Smooth muscle cell (in vitro differentiated cells): ENCODE measurements at regions not wholly inside any gene's neighbourhood (a gene's known extent, or its start where the extent isn't known, plus 50 kb on each side); places are given as distances from the start of the nearest gene placed in this dataset.

ENCODE experiments used
- DNase-seq: peaks from one replicate; lab custom pipeline; 2025; ENCODE audit not compliant: unreplicated experiment; lab: John Stamatoyannopoulos, UW
- H2AFZ ChIP-seq: fragments of 200-600 bp; sonication (generic); 2 replicates; pipeline ENCODE4 v1.6.0; 2016; ENCODE audit warnings: antibody characterized with exemption, low read depth, mild to moderate bottlenecking
- H3F3A ChIP-seq: fragments of 200-600 bp; sonication (generic); 2 replicates; pipeline ENCODE4 v1.6.0; 2017; ENCODE audit warnings: antibody characterized with exemption, low read depth
- H3K27ac ChIP-seq: fragments of 200-600 bp; sonication (generic); 2 replicates; pipeline ENCODE4 v1.5.1; 2016; ENCODE audit warnings: low read depth, mild to moderate bottlenecking
- H3K27me3 ChIP-seq: fragments of 200-600 bp; sonication (generic); 2 replicates; pipeline ENCODE4 v1.6.1; 2016; ENCODE audit warnings: low read depth, mild to moderate bottlenecking
- H3K36me3 ChIP-seq: fragments of 200-600 bp; sonication (generic); 2 replicates; pipeline ENCODE4 v1.5.1; 2016; ENCODE audit warnings: low read depth
- H3K4me1 ChIP-seq: fragments of 200-600 bp; sonication (generic); 2 replicates; pipeline ENCODE4 v1.5.1; 2016; ENCODE audit warnings: low read depth
- H3K4me2 ChIP-seq: fragments of 200-600 bp; sonication (generic); 2 replicates; pipeline ENCODE4 v1.6.0; 2016; ENCODE audit warnings: mild to moderate bottlenecking
- H3K4me3 ChIP-seq: fragments of 200-600 bp; sonication (generic); 2 replicates; pipeline ENCODE4 v1.5.1; 2016; ENCODE audit warnings: mild to moderate bottlenecking
- H3K79me2 ChIP-seq: fragments of 200-600 bp; sonication (generic); 2 replicates; pipeline ENCODE4 v1.6.0; 2016; ENCODE audit warnings: low read depth, mild to moderate bottlenecking
- H3K9ac ChIP-seq: fragments of 200-600 bp; sonication (generic); 2 replicates; pipeline ENCODE4 v1.6.0; 2016; ENCODE audit warnings: low read depth
- H3K9me3 ChIP-seq: fragments of 200-600 bp; sonication (generic); replicated peaks from 2 replicates; pipeline ENCODE4 v1.5.1; 2016; ENCODE audit warnings: low read depth
- H4K20me1 ChIP-seq: fragments of 200-600 bp; sonication (generic); 2 replicates; pipeline ENCODE4 v1.6.0; 2016; ENCODE audit warnings: low read depth
- WGBS: methylation state at CpG from one replicate; pipeline ENCODE4 v1.1.7; 2016; ENCODE audit warnings: low lambda C conversion rate; 5-methylcytosine and 5-hydroxymethylcytosine counted together
- TF ChIP-seq, protein P1 (sequence below): fragments of 200-600 bp; sonication (generic); IDR thresholded peaks from 2 replicates; pipeline ENCODE4 v1.5.1; 2017; ENCODE audit warnings: borderline replicate concordance, mild to moderate bottlenecking, antibody characterized with exemption; ENCODE audit not compliant: insufficient read depth, poor library complexity, severe bottlenecking

DNA sequence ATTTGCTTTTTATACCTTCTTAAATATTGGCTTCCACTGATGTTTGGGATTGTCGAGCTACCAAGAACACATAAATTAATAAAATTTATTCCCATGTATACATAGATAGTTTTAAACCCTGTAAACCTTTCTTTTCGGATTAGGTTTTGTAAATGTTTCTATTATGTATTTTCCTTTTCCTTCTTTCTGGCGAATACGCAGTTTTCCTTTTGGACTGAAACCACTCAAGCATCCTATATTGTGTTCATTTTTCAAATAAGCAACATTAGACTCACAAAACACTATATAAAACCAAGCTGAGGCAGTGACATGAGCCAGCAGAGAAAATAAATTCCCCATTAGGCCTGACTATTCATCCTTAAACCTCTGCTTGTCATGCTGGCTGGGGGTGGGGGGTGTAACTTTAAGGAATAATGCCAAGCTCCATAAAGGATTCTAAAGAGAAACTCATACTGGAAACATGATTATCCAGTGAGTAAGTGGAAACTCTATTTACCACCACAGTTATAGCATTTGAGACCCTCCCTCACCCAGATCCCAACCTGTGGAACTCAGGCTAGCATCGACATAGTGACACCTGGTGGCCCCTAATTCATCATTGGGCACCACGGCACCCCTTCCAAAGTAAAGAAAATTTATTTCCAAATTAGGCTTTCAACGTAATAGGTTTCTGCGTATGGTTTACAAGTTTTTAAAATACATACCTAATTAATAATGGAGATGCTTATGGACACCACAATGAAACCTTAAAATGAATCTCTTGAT is 86.5 kb upstream of the CELF2 start:
- DNase-seq, result no peak
- H2AFZ ChIP-seq, result no peak overlapping the region
- H3K36me3 ChIP-seq, result no peaks in the 10 kb centered on the region
- no peaks in the 10 kb centered on the region for H3K79me2 ChIP-seq
- H3K4me3 ChIP-seq, result no peak overlapping the region
- H3K4me1 ChIP-seq, result no peaks in the 10 kb centered on the region
- H3K9me3 ChIP-seq, result no peaks in the 10 kb centered on the region
- H4K20me1 ChIP-seq, result no peaks in the 10 kb centered on the region
- 86% methylated on average over 8 of the region's 8 CpGs for WGBS
- H3K27ac ChIP-seq, result no peak overlapping the region
- no peak overlapping the region for H3K4me2 ChIP-seq
- H3K27me3 ChIP-seq, result peaks cover 7% of the 10 kb centered on the region
- TF ChIP-seq, protein P1, sequence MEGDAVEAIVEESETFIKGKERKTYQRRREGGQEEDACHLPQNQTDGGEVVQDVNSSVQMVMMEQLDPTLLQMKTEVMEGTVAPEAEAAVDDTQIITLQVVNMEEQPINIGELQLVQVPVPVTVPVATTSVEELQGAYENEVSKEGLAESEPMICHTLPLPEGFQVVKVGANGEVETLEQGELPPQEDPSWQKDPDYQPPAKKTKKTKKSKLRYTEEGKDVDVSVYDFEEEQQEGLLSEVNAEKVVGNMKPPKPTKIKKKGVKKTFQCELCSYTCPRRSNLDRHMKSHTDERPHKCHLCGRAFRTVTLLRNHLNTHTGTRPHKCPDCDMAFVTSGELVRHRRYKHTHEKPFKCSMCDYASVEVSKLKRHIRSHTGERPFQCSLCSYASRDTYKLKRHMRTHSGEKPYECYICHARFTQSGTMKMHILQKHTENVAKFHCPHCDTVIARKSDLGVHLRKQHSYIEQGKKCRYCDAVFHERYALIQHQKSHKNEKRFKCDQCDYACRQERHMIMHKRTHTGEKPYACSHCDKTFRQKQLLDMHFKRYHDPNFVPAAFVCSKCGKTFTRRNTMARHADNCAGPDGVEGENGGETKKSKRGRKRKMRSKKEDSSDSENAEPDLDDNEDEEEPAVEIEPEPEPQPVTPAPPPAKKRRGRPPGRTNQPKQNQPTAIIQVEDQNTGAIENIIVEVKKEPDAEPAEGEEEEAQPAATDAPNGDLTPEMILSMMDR, result no peak
- H3F3A ChIP-seq, result no peaks in the 10 kb centered on the region
- no peak overlapping the region for H3K9ac ChIP-seq

DNA sequence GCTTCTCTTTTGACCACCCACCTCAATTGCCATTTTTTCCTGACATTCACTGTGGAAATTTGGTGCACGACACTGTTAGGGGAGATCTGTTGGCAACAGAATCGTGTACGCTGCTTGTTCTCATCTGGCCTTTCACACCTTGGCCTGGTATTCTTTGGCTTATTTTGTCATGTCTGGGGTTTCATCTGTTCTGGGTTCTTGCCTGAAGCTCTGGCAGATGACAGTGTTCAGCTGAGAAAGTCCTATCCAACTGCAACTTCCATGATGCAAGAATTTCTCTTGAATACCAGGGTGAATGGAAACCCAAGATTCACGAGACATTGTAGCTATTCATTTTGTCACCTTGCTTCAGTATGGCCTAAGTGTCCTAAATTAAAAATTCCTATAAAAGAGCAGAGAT is 82.6 kb upstream of the CELF2 start:
- no peaks in the 10 kb centered on the region for H3K36me3 ChIP-seq
- DNase-seq, result no peak
- no peaks in the 10 kb centered on the region for H3K79me2 ChIP-seq
- no peak overlapping the region for H3K9ac ChIP-seq
- H3K4me3 ChIP-seq, result no peak overlapping the region
- WGBS, result 92% methylated on average over 4 of the region's 4 CpGs
- TF ChIP-seq, protein P1, result no peak
- H3F3A ChIP-seq, result no peaks in the 10 kb centered on the region
- H4K20me1 ChIP-seq, result no peaks in the 10 kb centered on the region
- peaks cover 7% of the 10 kb centered on the region for H3K27me3 ChIP-seq
- H3K4me1 ChIP-seq, result no peaks in the 10 kb centered on the region
- no peak overlapping the region for H3K4me2 ChIP-seq
- no peaks in the 10 kb centered on the region for H3K9me3 ChIP-seq
- H2AFZ ChIP-seq, result no peak overlapping the region
- H3K27ac ChIP-seq, result no peak overlapping the region

DNA sequence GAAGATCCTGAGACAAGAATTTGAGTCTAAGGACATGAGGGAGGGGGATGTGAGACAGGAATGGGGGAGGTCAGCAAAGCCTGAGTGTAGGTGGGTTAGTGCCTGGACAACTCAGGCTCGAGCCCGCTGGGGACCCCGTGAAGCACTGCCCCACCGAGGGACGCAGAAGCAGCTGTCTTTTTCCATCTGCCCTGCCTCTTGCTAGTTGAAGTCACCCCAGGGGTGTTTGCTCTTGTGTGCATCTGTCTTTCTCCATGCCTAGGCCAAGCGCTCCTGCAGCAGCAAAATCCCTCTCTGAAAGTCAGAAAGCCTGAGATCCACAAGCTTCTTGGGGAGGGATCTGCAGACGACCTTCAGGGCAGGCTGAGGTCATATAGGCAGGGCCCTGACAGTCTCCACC is 79.0 kb upstream of the CELF2 start:
- H3K9me3 ChIP-seq, result no peaks in the 10 kb centered on the region
- peaks cover 7% of the 10 kb centered on the region for H3K27me3 ChIP-seq
- no peaks in the 10 kb centered on the region for H3K79me2 ChIP-seq
- H3K4me2 ChIP-seq, result no peak overlapping the region
- DNase-seq, result no peak
- 92% methylated on average over 7 of the region's 7 CpGs for WGBS
- no peak overlapping the region for H3K4me3 ChIP-seq
- H4K20me1 ChIP-seq, result no peaks in the 10 kb centered on the region
- H3F3A ChIP-seq, result no peaks in the 10 kb centered on the region
- H3K36me3 ChIP-seq, result no peaks in the 10 kb centered on the region
- no peaks in the 10 kb centered on the region for H3K4me1 ChIP-seq
- no peak overlapping the region for H3K27ac ChIP-seq
- TF ChIP-seq, protein P1, result no peak
- H3K9ac ChIP-seq, result no peak overlapping the region
- no peak overlapping the region for H2AFZ ChIP-seq

DNA sequence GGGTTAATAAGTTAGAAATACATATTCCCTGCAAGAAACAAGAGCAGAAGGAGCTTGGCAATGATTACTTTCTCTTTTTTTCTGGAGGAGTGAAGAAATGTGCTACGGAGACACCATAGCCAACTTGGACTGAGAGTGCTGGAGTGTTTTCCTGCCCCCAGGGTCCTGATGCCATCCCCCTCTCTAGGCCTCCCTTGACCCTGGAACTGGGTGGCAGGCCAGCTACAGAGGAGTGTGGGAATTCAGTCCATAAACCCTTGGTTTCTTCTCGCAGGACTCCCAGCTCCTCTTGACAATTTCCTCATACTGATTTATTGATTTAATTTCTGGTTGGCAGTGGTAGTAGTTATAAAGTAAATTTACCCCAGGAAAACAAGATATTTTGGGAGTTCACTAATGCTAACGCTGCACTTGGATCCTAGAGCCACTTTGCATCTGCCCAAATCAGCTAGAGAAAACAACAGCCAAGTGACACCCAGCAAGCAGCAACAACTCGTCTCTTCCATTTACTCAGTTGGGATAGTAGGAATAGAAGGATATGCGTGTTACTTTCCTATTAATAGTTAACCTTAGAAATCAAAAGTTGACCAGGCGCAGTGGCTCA is 76.4 kb upstream of the CELF2 start:
- H3K4me1 ChIP-seq, result no peaks in the 10 kb centered on the region
- H3K9ac ChIP-seq, result no peak overlapping the region
- H3K27ac ChIP-seq, result no peak overlapping the region
- no peak for DNase-seq
- H3K36me3 ChIP-seq, result no peaks in the 10 kb centered on the region
- no peak overlapping the region for H3K4me3 ChIP-seq
- no peaks in the 10 kb centered on the region for H4K20me1 ChIP-seq
- H3K4me2 ChIP-seq, result no peak overlapping the region
- 88% methylated on average over 6 of the region's 6 CpGs for WGBS
- TF ChIP-seq, protein P1, result no peak
- no peaks in the 10 kb centered on the region for H3K79me2 ChIP-seq
- H3K9me3 ChIP-seq, result no peaks in the 10 kb centered on the region
- H2AFZ ChIP-seq, result no peak overlapping the region
- H3F3A ChIP-seq, result no peaks in the 10 kb centered on the region
- H3K27me3 ChIP-seq, result peaks cover 7% of the 10 kb centered on the region
